ENCODE measurements at regions not wholly inside any gene's neighbourhood (a gene's known extent, or its start where the extent isn't known, plus 50 kb on each side); places are given as distances from the start of the nearest gene placed in this dataset.

DNA sequence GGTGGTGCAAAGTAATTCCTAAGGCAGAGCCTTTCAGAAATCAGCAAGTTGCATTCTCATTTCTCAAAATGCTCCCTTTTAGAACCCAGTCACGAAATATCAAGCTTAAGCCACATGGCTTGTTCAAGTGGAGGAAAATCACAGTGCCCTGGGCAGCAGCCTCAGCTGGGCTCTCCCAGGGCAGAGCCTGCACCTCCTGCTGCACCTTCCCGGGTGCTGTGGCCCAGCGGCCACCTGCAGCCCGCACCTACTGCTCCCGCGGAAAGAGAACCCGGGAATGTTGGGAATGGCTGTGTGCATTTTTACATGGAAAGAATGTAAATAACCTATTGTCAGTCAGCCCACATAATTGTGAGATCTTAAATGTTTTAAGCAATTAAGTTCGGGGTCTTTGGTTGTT, 396.5 kb upstream of the VSTM2A start:
- Histone ChIP-seq H3K36me3 (ENCODE audit: control insufficient read depth in 2 of 2, extremely low read depth in 1 of 2, insufficient read depth in 2 of 2, low read length in 2 of 2) (no peaks in the 10 kb centered on the region), H3K4me3 (replicated peaks in 1 of 3; ENCODE audit: insufficient read depth in 1 of 3, low read depth in 1 of 3, low read length in 3 of 3) (no peak overlapping the region), H3K9ac (replicated peaks; ENCODE audit: extremely low read depth, insufficient read depth, low read length) (no peak overlapping the region), H3K27me3 (ENCODE audit: control insufficient read depth in 2 of 2, insufficient read depth in 2 of 2, low read length in 2 of 2) (no peaks in the 10 kb centered on the region), H4K20me1 (replicated peaks; ENCODE audit: control insufficient read depth, extremely low read depth, insufficient read depth, low read length) (no peaks in the 10 kb centered on the region), H3K4me2 (ENCODE audit: insufficient read depth, low read length) (no peak overlapping the region), H3K79me2 (ENCODE audit: control insufficient read depth, insufficient read depth, low read length) (no peaks in the 10 kb centered on the region), H3K9me3 (replicated peaks; ENCODE audit: control insufficient read depth, insufficient read depth, low read length) (peaks cover 3% of the 10 kb centered on the region), H2AFZ (ENCODE audit: low read depth, low read length) (no peak overlapping the region), H3K27ac (ENCODE audit: insufficient read depth, low read depth, low read length) (no peak overlapping the region), H3K9me1 (replicated peaks; ENCODE audit: control insufficient read depth, extremely low read depth, insufficient read depth, low read length) (no peaks in the 10 kb centered on the region), H3K4me1 (ENCODE audit: control insufficient read depth, extremely low read depth, insufficient read depth, low read length) (no peaks in the 10 kb centered on the region)
- TF ChIP-seq, protein P1, sequence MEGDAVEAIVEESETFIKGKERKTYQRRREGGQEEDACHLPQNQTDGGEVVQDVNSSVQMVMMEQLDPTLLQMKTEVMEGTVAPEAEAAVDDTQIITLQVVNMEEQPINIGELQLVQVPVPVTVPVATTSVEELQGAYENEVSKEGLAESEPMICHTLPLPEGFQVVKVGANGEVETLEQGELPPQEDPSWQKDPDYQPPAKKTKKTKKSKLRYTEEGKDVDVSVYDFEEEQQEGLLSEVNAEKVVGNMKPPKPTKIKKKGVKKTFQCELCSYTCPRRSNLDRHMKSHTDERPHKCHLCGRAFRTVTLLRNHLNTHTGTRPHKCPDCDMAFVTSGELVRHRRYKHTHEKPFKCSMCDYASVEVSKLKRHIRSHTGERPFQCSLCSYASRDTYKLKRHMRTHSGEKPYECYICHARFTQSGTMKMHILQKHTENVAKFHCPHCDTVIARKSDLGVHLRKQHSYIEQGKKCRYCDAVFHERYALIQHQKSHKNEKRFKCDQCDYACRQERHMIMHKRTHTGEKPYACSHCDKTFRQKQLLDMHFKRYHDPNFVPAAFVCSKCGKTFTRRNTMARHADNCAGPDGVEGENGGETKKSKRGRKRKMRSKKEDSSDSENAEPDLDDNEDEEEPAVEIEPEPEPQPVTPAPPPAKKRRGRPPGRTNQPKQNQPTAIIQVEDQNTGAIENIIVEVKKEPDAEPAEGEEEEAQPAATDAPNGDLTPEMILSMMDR (IDR thresholded peaks at IDR 0.05; ENCODE audit: extremely low read depth in 1 of 2, insufficient read depth in 1 of 2, low read depth in 1 of 2, low read length in 2 of 2), result no peak
- no peak for TF ChIP-seq POLR2AphosphoS5 (IDR thresholded peaks at IDR 0.05; ENCODE audit: insufficient read depth, low read depth, low read length)
- TF ChIP-seq, protein P2, sequence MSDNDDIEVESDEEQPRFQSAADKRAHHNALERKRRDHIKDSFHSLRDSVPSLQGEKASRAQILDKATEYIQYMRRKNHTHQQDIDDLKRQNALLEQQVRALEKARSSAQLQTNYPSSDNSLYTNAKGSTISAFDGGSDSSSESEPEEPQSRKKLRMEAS (IDR thresholded peaks at IDR 0.05; ENCODE audit: insufficient read depth, insufficient read length), result no peak
- TF ChIP-seq FOS (IDR thresholded peaks at IDR 0.05; ENCODE audit: borderline replicate concordance, insufficient read depth, low read length), result no peak
- TF ChIP-seq POLR2A (IDR thresholded peaks at IDR 0.05; ENCODE audit: low read depth, low read length), result no peak
- no peak for TF ChIP-seq MYC (IDR thresholded peaks at IDR 0.05; ENCODE audit: low read depth, low read length)
- no peak for TF ChIP-seq GATA2 (IDR thresholded peaks at IDR 0.05; ENCODE audit: insufficient read depth, insufficient read length, low read depth, low read length)
- TF ChIP-seq JUN (IDR thresholded peaks at IDR 0.05; ENCODE audit: borderline replicate concordance, insufficient read depth, insufficient read length, low read depth), result no peak
- no peak for TF ChIP-seq EZH2 (IDR thresholded peaks at IDR 0.05; ENCODE audit: borderline replicate concordance, low read depth, low read length, severe bottlenecking)
- dilution Hi-C loops (cut with MboI; ENCODE audit: extremely low pct_ligation_motif_present, low sequenced_read_pairs), result no loop called here
- no TSS peak for BruUV-seq (replicated peaks)
- intact Hi-C loops (cut with micrococcal nuclease), result no loop called here
- FAIRE-seq, result no peak
- POLR2A ChIA-PET, result no interaction called here
- no peak for DNase-seq (ENCODE audit: low read depth, low spot score)
- CTCF ChIA-PET, result no interaction called here

Data from endothelial cell of umbilical vein (primary cell).